OCI-LY3 (cell line): ENCODE measurements at regions not wholly inside any gene's neighbourhood (a gene's known extent, or its start where the extent isn't known, plus 50 kb on each side); places are given as distances from the start of the nearest gene placed in this dataset.

Experiments
- H2AFZ ChIP-seq: fragments of 200-600, 300-600 bp; shearing (Covaris generic); 2 replicates; pipeline ENCODE4 v1.6.0; 2014; ENCODE audit warnings: antibody characterized with exemption, low read depth, low read length
- H3K27ac ChIP-seq: fragments of 200-600, 300-600 bp; sonication (generic); 2 replicates; pipeline ENCODE4 v1.5.1; 2014; ENCODE audit warnings: mild to moderate bottlenecking, low read length, moderate library complexity, mixed read lengths
- H3K27me3 ChIP-seq: fragments of 200-600, 300-600 bp; sonication (generic); 2 replicates; pipeline ENCODE4 v1.6.1; 2014; ENCODE audit warnings: low read depth, low read length, mixed read lengths
- H3K36me3 ChIP-seq: fragments of 200-600, 300-600 bp; sonication (generic); replicated peaks from 2 replicates; pipeline ENCODE3; 2014; ENCODE audit warnings: low read depth, low read length, mixed read lengths
- H3K4me1 ChIP-seq: fragments of 300-600, 200-600 bp; sonication (generic); 2 replicates; pipeline ENCODE4 v1.6.1; 2014; ENCODE audit warnings: low read length, mixed read lengths
- H3K4me2 ChIP-seq: fragments of 200-600, 300-600 bp; sonication (generic); 2 replicates; pipeline ENCODE4 v1.6.1; 2014; ENCODE audit warnings: low read length, mixed read lengths
- H3K4me3 ChIP-seq: fragments of 300-600, 200-600 bp; sonication (generic); 2 replicates; pipeline ENCODE4 v1.5.1; 2014; ENCODE audit warnings: antibody characterized with exemption, mild to moderate bottlenecking, low read length, moderate library complexity
- H3K79me2 ChIP-seq: fragments of 300-600, 200-600 bp; shearing (Covaris generic); 2 replicates; pipeline ENCODE4 v1.6.1; 2014; ENCODE audit warnings: mild to moderate bottlenecking, low read length, mixed read lengths
- H3K9ac ChIP-seq: fragments of 300-600, 200-600 bp; shearing (Covaris generic); 2 replicates; pipeline ENCODE4 v1.6.0; 2014; ENCODE audit warnings: mild to moderate bottlenecking, low read length, moderate library complexity
- H3K9me3 ChIP-seq: fragments of 200-600, 300-600 bp; shearing (Covaris generic); 2 replicates; pipeline ENCODE4 v1.6.1; 2014; ENCODE audit warnings: low read length, mixed read lengths; ENCODE audit not compliant: insufficient read depth
- H4K20me1 ChIP-seq: fragments of 200-600, 300-600 bp; sonication (generic); 2 replicates; pipeline ENCODE4 v1.6.1; 2016; ENCODE audit warnings: low read length, mixed read lengths; ENCODE audit not compliant: insufficient read depth
- CTCF ChIP-seq: fragments of 200-600, 300-600 bp; sonication (generic); IDR thresholded peaks from 2 replicates; pipeline ENCODE4 v1.5.1; 2014; ENCODE audit warnings: antibody characterized with exemption, low read length, low read depth
- EZH2phosphoT487 ChIP-seq: fragments of 200-600 bp; shearing (Covaris generic); IDR thresholded peaks from 2 replicates; pipeline ENCODE4 v1.6.1; 2018; ENCODE audit warnings: antibody characterized with exemption, mixed run types, low read depth

- no peaks in the 10 kb centered on the region for H3K79me2 ChIP-seq
- no peak overlapping the region for H2AFZ ChIP-seq
- no peak overlapping the region for H3K9ac ChIP-seq
- no peak for TF ChIP-seq EZH2phosphoT487
- no peak for TF ChIP-seq CTCF
- H3K27me3 ChIP-seq, result no peaks in the 10 kb centered on the region
- no peak overlapping the region for H3K27ac ChIP-seq
- H3K4me3 ChIP-seq, result no peak overlapping the region
- no peaks in the 10 kb centered on the region for H3K36me3 ChIP-seq
- no peaks in the 10 kb centered on the region for H4K20me1 ChIP-seq
- peaks cover 11% of the 10 kb centered on the region for H3K9me3 ChIP-seq
- no peaks in the 10 kb centered on the region for H3K4me1 ChIP-seq
- no peak overlapping the region for H3K4me2 ChIP-seq
Measured at GRCh38 chr3:104907507-104907906, 459.2 kb upstream of the ALCAM start.

GRCh38 chr3:104908761-104909160 is 457.9 kb upstream of the ALCAM start:
- H4K20me1 ChIP-seq, result no peaks in the 10 kb centered on the region
- no peak overlapping the region for H3K4me2 ChIP-seq
- H3K9ac ChIP-seq, result no peak overlapping the region
- no peak overlapping the region for H3K4me3 ChIP-seq
- TF ChIP-seq EZH2phosphoT487 (no peak), CTCF (no peak)
- 0 out of 2 replicates have a peak, but pooled peaks cover under 1% of the 10 kb centered on the region for H3K9me3 ChIP-seq
- no peaks in the 10 kb centered on the region for H3K4me1 ChIP-seq
- H3K27ac ChIP-seq, result no peak overlapping the region
- no peaks in the 10 kb centered on the region for H3K36me3 ChIP-seq
- H3K27me3 ChIP-seq, result no peaks in the 10 kb centered on the region
- no peak overlapping the region for H2AFZ ChIP-seq
- no peaks in the 10 kb centered on the region for H3K79me2 ChIP-seq

- Histone ChIP-seq H3K9me3 (no peaks in the 10 kb centered on the region), H3K4me2 (no peak overlapping the region), H3K9ac (no peak overlapping the region), H4K20me1 (no peaks in the 10 kb centered on the region), H3K27me3 (no peaks in the 10 kb centered on the region), H3K36me3 (no peaks in the 10 kb centered on the region), H2AFZ (no peak overlapping the region), H3K79me2 (no peaks in the 10 kb centered on the region), H3K27ac (no peak overlapping the region), H3K4me3 (no peak overlapping the region), H3K4me1 (no peaks in the 10 kb centered on the region)
- TF ChIP-seq EZH2phosphoT487 (no peak), CTCF (no peak)
Measured at GRCh38 chr3:104909198-104909597, 457.5 kb upstream of the ALCAM start.

GRCh38 chr3:104909721-104910120 is 457.0 kb upstream of the ALCAM start:
- Histone ChIP-seq H3K9me3 (no peaks in the 10 kb centered on the region), H3K9ac (no peak overlapping the region), H3K4me1 (no peaks in the 10 kb centered on the region), H3K4me3 (no peak overlapping the region), H3K4me2 (no peak overlapping the region), H3K27ac (no peak overlapping the region), H3K36me3 (no peaks in the 10 kb centered on the region), H3K27me3 (no peaks in the 10 kb centered on the region), H3K79me2 (no peaks in the 10 kb centered on the region), H4K20me1 (no peaks in the 10 kb centered on the region), H2AFZ (no peak overlapping the region)
- TF ChIP-seq EZH2phosphoT487 (no peak), CTCF (no peak)
